Umbilical cord (tissue), 1 donor: ENCODE measurements at regions not wholly inside any gene's neighbourhood (a gene's known extent, or its start where the extent isn't known, plus 50 kb on each side); places are given as distances from the start of the nearest gene placed in this dataset.
"Not testable (repeated sequence)": the region's sequence is repeated elsewhere in the genome, so short reads cannot be mapped to it uniquely, and the experiment has no call there.

Experiments
- DNase-seq: peaks from one replicate; pipeline ENCODE4 v3.0.0-alpha.2; 2015; ENCODE audit warnings: low spot score

- no peak for DNase-seq
These were observed 602.7 kb downstream of the NXPH1 start for GRCh38 chr7:9036080-9036479.

- DNase-seq = no peak
These were observed 637.9 kb downstream of the NXPH1 start for GRCh38 chr7:9071160-9071762.

GRCh38 chr7:9075774-9076173 is 642.4 kb downstream of the NXPH1 start:
- not testable (repeated sequence) for DNase-seq

- no peak for DNase-seq
These were observed 648.8 kb downstream of the NXPH1 start for GRCh38 chr7:9082203-9082602.

GRCh38 chr7:9083837-9084236 is 650.4 kb downstream of the NXPH1 start:
- no peak for DNase-seq

GRCh38 chr7:9091282-9091681 is 657.9 kb downstream of the NXPH1 start:
- DNase-seq = no peak

- DNase-seq = no peak
These were observed 664.2 kb downstream of the NXPH1 start for GRCh38 chr7:9097565-9098060.

GRCh38 chr7:9100289-9100688 is 666.9 kb downstream of the NXPH1 start:
- no peak for DNase-seq

GRCh38 chr7:9102846-9103245 is 669.4 kb downstream of the NXPH1 start:
- no peak for DNase-seq

- no peak for DNase-seq
These were observed 673.3 kb downstream of the NXPH1 start for GRCh38 chr7:9106747-9107146.

- no peak for DNase-seq
These were observed 686.9 kb downstream of the NXPH1 start for GRCh38 chr7:9120331-9120730.

- DNase-seq = no peak
These were observed 690.9 kb downstream of the NXPH1 start for GRCh38 chr7:9124320-9124719.

GRCh38 chr7:9125246-9125645 is 691.8 kb downstream of the NXPH1 start:
- DNase-seq = no peak

GRCh38 chr7:9127901-9128300 is 694.5 kb downstream of the NXPH1 start:
- no peak for DNase-seq

GRCh38 chr7:9148687-9149086 is 715.3 kb downstream of the NXPH1 start:
- no peak for DNase-seq

- DNase-seq = no peak
These were observed 716.2 kb downstream of the NXPH1 start for GRCh38 chr7:9149499-9150082.

GRCh38 chr7:9163691-9164090 is 730.3 kb downstream of the NXPH1 start:
- DNase-seq = not testable (repeated sequence)

- no peak for DNase-seq
These were observed 742.5 kb downstream of the NXPH1 start for GRCh38 chr7:9175871-9176270.

- no peak for DNase-seq
These were observed 747.9 kb downstream of the NXPH1 start for GRCh38 chr7:9181356-9181755.

- DNase-seq = no peak
These were observed 753.3 kb downstream of the NXPH1 start for GRCh38 chr7:9186730-9187129.

GRCh38 chr7:9189703-9190102 is 756.3 kb downstream of the NXPH1 start:
- DNase-seq = no peak

GRCh38 chr7:9192969-9193368 is 759.6 kb downstream of the NXPH1 start:
- DNase-seq = peak; percentile 81

GRCh38 chr7:9200626-9201025 is 767.2 kb downstream of the NXPH1 start:
- no peak for DNase-seq

- DNase-seq = no peak
These were observed 768.5 kb downstream of the NXPH1 start for GRCh38 chr7:9201928-9202327.
